Calu3 (cell line): ENCODE measurements at regions not wholly inside any gene's neighbourhood (a gene's known extent, or its start where the extent isn't known, plus 50 kb on each side); places are given as distances from the start of the nearest gene placed in this dataset.

ENCODE experiments used
- BruUV-seq: library from RNA; stranded (reverse); fragments of 400-500 nt; replicated peaks from 2 replicates; lab custom pipeline; 2021; lab: Mats Ljungman, UMichigan
- CTCF ChIA-PET: fragments of 300-600 bp; sonication (Branson Sonifier 250); formaldehyde crosslinking; loops from one replicate; lab custom pipeline; 2022; ENCODE audit warnings: antibody characterized with exemption; lab: Charles Lee
- DNase-seq: peaks from one replicate; pipeline ENCODE4 v3.0.0; 2022
- H3K27ac Mint-ChIP-seq: one replicate; pipeline ENCODE4 v1.8.0; 2022; ENCODE audit warnings: mixed read lengths; ENCODE audit not compliant: unreplicated experiment
- H3K27me3 Mint-ChIP-seq: one replicate; pipeline ENCODE4 v1.8.0; 2022; ENCODE audit warnings: mixed read lengths; ENCODE audit not compliant: unreplicated experiment
- H3K36me3 Mint-ChIP-seq: one replicate; pipeline ENCODE4 v1.8.0; 2022; ENCODE audit warnings: mild to moderate bottlenecking, moderate library complexity, mixed read lengths; ENCODE audit not compliant: insufficient read depth, unreplicated experiment
- H3K4me1 Mint-ChIP-seq: one replicate; pipeline ENCODE4 v1.8.0; 2022; ENCODE audit warnings: mild to moderate bottlenecking, low read depth, mixed read lengths; ENCODE audit not compliant: unreplicated experiment
- H3K4me3 Mint-ChIP-seq: one replicate; pipeline ENCODE4 v1.8.0; 2022; ENCODE audit warnings: mild to moderate bottlenecking, low read depth, moderate library complexity, mixed read lengths; ENCODE audit not compliant: unreplicated experiment
- H3K9me3 Mint-ChIP-seq: one replicate; pipeline ENCODE4 v1.8.0; 2022; ENCODE audit warnings: low read depth, mixed read lengths; ENCODE audit not compliant: unreplicated experiment
- intact Hi-C: fragments of 100-400 bp; cut with micrococcal nuclease; formaldehyde crosslinking; loops from one replicate; pipeline ENCODE4 v1.10.0; 2022; ENCODE audit not compliant: unreplicated experiment
- TF ChIP-seq, protein P1 (sequence below): fragments of 200-600 bp; IDR thresholded peaks from one replicate; pipeline ENCODE4 v1.8.0; 2022; ENCODE audit warnings: antibody characterized with exemption; ENCODE audit not compliant: unreplicated experiment

DNA sequence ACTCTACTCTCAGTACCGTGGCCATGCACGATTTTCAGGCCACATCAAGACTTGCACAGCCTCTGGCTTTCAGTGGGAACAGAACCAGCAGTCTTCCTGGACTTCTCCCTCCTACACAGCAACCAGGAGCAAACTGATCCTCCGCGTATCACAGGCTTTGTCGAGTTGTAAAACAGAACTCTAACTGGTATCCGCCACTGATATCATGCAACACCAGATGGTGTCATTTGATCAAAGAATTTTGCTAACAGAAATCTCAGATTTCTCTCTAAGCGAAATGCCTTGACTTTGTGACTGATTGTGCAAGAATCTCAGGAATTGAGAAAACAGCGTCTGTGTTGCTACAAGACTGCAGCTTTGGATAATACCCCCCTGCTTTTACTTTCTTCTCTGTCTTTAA, 85.7 kb downstream of the COPS8 start:
- H3K4me3 Mint-ChIP-seq, result no peak overlapping the region
- CTCF ChIA-PET, result interaction anchor here (0.7 kb wide), 1 partner anchor 21 kb away, joined by 3 read pairs; no protein-coding TSS in a partner anchor
- intact Hi-C loops, result loop anchor here (1.0 to 5.0 kb wide), 3 partner anchors 151 to 401 kb away; no protein-coding TSS in a partner anchor
- peaks cover 22% of the 10 kb centered on the region for H3K27me3 Mint-ChIP-seq
- no TSS peak for BruUV-seq
- H3K36me3 Mint-ChIP-seq, result no peaks in the 10 kb centered on the region
- no peak overlapping the region for H3K27ac Mint-ChIP-seq
- TF ChIP-seq, protein P1, sequence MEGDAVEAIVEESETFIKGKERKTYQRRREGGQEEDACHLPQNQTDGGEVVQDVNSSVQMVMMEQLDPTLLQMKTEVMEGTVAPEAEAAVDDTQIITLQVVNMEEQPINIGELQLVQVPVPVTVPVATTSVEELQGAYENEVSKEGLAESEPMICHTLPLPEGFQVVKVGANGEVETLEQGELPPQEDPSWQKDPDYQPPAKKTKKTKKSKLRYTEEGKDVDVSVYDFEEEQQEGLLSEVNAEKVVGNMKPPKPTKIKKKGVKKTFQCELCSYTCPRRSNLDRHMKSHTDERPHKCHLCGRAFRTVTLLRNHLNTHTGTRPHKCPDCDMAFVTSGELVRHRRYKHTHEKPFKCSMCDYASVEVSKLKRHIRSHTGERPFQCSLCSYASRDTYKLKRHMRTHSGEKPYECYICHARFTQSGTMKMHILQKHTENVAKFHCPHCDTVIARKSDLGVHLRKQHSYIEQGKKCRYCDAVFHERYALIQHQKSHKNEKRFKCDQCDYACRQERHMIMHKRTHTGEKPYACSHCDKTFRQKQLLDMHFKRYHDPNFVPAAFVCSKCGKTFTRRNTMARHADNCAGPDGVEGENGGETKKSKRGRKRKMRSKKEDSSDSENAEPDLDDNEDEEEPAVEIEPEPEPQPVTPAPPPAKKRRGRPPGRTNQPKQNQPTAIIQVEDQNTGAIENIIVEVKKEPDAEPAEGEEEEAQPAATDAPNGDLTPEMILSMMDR, result peak; percentile 17
- peaks cover 2% of the 10 kb centered on the region for H3K9me3 Mint-ChIP-seq
- peaks cover 11% of the 10 kb centered on the region for H3K4me1 Mint-ChIP-seq
- peak; percentile 21 for DNase-seq

DNA sequence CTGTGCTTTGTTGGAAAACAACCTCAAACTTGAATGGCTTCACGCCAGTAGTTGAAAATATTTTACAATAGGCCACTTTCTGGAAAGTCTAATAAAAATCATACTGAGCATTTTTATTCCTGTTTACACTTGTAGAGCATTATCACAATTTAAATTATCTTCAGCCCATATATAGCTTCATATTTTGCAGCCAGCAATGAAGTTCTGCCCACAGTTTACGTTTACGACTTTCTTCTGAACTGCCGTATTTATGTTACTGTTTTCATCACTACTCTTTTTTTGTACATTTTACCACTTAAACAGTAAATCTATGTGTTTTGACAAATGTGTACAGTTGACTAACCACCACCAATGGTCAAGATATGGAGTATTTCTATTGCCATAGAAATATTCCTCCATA, 86.2 kb downstream of the COPS8 start:
- intact Hi-C loops, result loop anchor here (1.0 to 5.0 kb wide), 3 partner anchors 150 to 400 kb away; no protein-coding TSS in a partner anchor
- H3K27me3 Mint-ChIP-seq, result peaks cover 18% of the 10 kb centered on the region
- no TSS peak for BruUV-seq
- TF ChIP-seq, protein P1, result no peak
- peaks cover 11% of the 10 kb centered on the region for H3K4me1 Mint-ChIP-seq
- peaks cover 2% of the 10 kb centered on the region for H3K9me3 Mint-ChIP-seq
- no peaks in the 10 kb centered on the region for H3K36me3 Mint-ChIP-seq
- H3K4me3 Mint-ChIP-seq, result no peak overlapping the region
- H3K27ac Mint-ChIP-seq, result no peak overlapping the region
- DNase-seq, result no peak
- CTCF ChIA-PET, result no interaction called here

DNA sequence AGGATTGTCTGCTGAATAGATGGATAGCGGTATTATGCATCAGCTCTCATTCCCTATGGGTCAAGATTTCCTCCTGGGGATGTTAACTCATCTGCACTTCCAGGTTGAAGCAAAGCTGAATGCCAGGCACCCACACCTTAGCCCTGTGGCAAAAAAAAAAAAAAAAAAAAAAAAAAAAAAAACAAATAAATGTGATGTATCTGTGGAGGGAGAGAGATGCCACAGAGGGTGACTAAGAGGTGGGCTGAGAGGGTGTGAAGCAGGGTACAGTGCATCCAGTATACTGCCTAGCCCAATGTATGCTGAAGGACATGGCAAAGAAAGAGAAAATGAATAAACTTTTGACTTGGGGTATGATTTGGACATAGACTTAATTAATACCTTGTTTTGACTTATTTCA, 91.4 kb downstream of the COPS8 start:
- H3K4me3 Mint-ChIP-seq, result no peak overlapping the region
- H3K36me3 Mint-ChIP-seq, result no peaks in the 10 kb centered on the region
- no TSS peak for BruUV-seq
- H3K9me3 Mint-ChIP-seq, result no peaks in the 10 kb centered on the region
- no peak overlapping the region for H3K27ac Mint-ChIP-seq
- H3K27me3 Mint-ChIP-seq, result peaks cover 21% of the 10 kb centered on the region
- intact Hi-C loops, result no loop called here
- TF ChIP-seq, protein P1, result no peak
- no peak for DNase-seq
- CTCF ChIA-PET, result no interaction called here
- H3K4me1 Mint-ChIP-seq, result peaks cover 7% of the 10 kb centered on the region

DNA sequence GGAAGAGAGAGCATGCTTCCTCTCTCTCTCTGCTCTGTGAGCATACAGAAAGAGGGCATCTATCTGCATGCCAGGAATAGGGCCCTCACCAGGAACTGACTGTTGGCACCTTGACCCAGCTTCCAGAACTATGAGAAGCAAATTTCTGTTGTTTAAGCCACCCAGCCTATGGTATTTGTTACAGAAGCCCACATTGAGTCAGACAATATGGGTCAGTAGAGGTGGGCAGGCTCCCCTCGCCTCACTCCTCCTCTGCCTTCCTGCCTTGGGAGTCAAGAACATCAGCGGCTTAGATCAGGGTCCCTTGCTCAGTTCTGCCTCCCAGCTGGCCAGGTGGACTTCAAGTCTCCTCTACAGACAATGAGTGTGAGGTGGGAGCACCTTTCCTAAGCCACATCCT, 92.3 kb downstream of the COPS8 start:
- TF ChIP-seq, protein P1, result no peak
- BruUV-seq, result no TSS peak
- CTCF ChIA-PET, result no interaction called here
- Mint-ChIP-seq H3K27me3 (peaks cover 25% of the 10 kb centered on the region), H3K36me3 (no peaks in the 10 kb centered on the region), H3K27ac (no peak overlapping the region), H3K4me1 (peaks cover 8% of the 10 kb centered on the region), H3K9me3 (no peaks in the 10 kb centered on the region), H3K4me3 (no peak overlapping the region)
- intact Hi-C loops, result no loop called here
- no peak for DNase-seq
